GM12891 (cell line): ENCODE measurements at regions not wholly inside any gene's neighbourhood (a gene's known extent, or its start where the extent isn't known, plus 50 kb on each side); places are given as distances from the start of the nearest gene placed in this dataset.
"Not testable (repeated sequence)": the region's sequence is repeated elsewhere in the genome, so short reads cannot be mapped to it uniquely, and the experiment has no call there.

ENCODE experiments used
- DNase-seq: peaks from one replicate; pipeline ENCODE4 v3.0.0; 2011; ENCODE audit warnings: low spot score; ENCODE audit not compliant: insufficient read length
- FAIRE-seq: peaks from 2 replicates; lab custom pipeline; 2011; peaks lifted over from hg19 to GRCh38; lab: Jason Lieb, UNC
- PAX5 ChIP-seq: IDR thresholded peaks from 2 replicates; pipeline ENCODE4 v1.6.1; 2011; ENCODE audit warnings: low read length, moderate library complexity, mild to moderate bottlenecking; ENCODE audit not compliant: insufficient read depth, severe bottlenecking
- POLR2A ChIP-seq: IDR thresholded peaks from 2 replicates; pipeline ENCODE4 v1.6.1; 2011; ENCODE audit warnings: low read depth, low read length, control low read depth
- POLR2AphosphoS5 ChIP-seq: IDR thresholded peaks from 2 replicates; pipeline ENCODE4 v1.6.1; 2011; ENCODE audit warnings: low read depth, low read length, control low read depth
- POU2F2 ChIP-seq: IDR thresholded peaks from 2 replicates; pipeline ENCODE4 v1.6.1; 2011; ENCODE audit warnings: low read depth, mild to moderate bottlenecking, control low read depth, low read length, moderate library complexity
- SPI1 ChIP-seq: IDR thresholded peaks from 2 replicates; pipeline ENCODE4 v1.6.1; 2011; ENCODE audit warnings: low read depth, low read length, control low read depth
- TAF1 ChIP-seq: IDR thresholded peaks from 2 replicates; pipeline ENCODE4 v1.6.1; 2011; ENCODE audit warnings: low read depth, low read length, control low read depth

GRCh38 chr13:90320664-90321063, 1026.8 kb upstream of the MIR17HG start:
- FAIRE-seq, result no peak
- no peak for DNase-seq
- no peak for TF ChIP-seq SPI1
- TF ChIP-seq POLR2A, result no peak

GRCh38 chr13:90321281-90321931, 1026.1 kb upstream of the MIR17HG start:
- DNase-seq (no peak), FAIRE-seq (no peak)
- TF ChIP-seq POLR2AphosphoS5, result no peak
- TF ChIP-seq POU2F2, result no peak
- TF ChIP-seq POLR2A, result no peak
- TF ChIP-seq SPI1, result no peak
- no peak for TF ChIP-seq PAX5
- no peak for TF ChIP-seq TAF1

- no peak for DNase-seq
- FAIRE-seq, result no peak
- TF ChIP-seq TAF1, result no peak
- no peak for TF ChIP-seq POU2F2
- TF ChIP-seq PAX5, result no peak
These were observed 1017.8 kb upstream of the MIR17HG start for GRCh38 chr13:90329641-90330040.

- TF ChIP-seq POLR2AphosphoS5 (no peak), POU2F2 (no peak), SPI1 (no peak), POLR2A (no peak), TAF1 (no peak), PAX5 (no peak)
- FAIRE-seq (no peak), DNase-seq (no peak)
These were observed 1015.5 kb upstream of the MIR17HG start for GRCh38 chr13:90331974-90332373.

GRCh38 chr13:90336507-90336906, 1011.0 kb upstream of the MIR17HG start:
- FAIRE-seq (no peak), DNase-seq (no peak)
- TF ChIP-seq POU2F2 (no peak), TAF1 (no peak), POLR2A (no peak), SPI1 (no peak), PAX5 (no peak), POLR2AphosphoS5 (no peak)

DNA sequence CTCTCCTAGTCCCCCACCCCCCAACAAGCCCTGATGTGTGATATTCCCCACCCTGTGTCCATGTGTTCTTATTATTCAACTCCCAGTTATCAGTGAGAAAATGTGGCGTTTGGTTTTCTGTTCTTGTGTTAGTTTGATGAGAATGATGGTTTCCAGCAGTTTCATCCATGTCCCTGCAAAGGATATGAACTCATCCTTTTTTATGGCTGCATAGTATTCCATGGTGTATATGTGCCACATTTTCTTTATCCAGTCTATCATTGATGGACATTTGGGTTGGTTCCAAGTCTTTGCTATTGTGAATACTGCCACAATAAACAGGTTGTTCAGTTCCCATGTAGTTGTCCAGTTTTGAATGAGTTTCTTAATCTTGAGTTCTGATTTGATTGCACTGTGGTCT, 1006.1 kb upstream of the MIR17HG start:
- not testable (repeated sequence) for FAIRE-seq, DNase-seq

DNA sequence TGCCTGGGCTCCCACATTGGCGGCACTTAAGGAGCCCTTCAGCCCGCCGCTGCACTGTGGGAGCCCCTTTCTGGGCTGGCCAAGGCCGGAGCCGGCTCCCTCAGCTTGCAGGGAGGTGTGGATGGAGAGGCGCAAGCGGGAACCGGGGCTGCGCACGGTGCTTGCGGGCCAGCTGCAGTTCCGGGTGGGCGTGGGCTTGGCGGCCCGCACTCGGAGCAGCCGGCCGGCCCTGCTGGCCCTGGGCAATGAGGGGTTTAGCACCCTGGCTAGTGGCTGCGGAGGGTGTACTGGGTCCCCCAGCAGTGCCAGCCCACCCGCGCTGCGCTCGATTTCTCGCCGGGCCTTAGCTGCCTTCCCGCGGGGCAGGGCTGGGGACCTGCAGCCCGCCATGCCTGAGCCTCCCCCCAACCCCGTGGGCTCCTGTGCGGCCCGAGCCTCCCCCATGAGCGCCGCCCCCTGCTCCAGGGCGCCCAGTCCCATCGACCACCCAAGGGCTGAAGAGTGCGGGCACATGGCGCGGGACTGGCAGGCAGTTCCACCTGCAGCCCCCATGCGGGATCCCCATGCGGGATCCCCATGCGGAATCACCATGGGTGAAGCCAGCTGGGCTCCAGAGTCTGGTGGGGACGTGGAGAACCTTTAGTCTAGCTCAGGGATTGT, 998.9 kb upstream of the MIR17HG start:
- DNase-seq, FAIRE-seq: not testable (repeated sequence)

- DNase-seq, result no peak
- FAIRE-seq, result no peak
These were observed 994.7 kb upstream of the MIR17HG start for GRCh38 chr13:90352763-90353162.

DNA sequence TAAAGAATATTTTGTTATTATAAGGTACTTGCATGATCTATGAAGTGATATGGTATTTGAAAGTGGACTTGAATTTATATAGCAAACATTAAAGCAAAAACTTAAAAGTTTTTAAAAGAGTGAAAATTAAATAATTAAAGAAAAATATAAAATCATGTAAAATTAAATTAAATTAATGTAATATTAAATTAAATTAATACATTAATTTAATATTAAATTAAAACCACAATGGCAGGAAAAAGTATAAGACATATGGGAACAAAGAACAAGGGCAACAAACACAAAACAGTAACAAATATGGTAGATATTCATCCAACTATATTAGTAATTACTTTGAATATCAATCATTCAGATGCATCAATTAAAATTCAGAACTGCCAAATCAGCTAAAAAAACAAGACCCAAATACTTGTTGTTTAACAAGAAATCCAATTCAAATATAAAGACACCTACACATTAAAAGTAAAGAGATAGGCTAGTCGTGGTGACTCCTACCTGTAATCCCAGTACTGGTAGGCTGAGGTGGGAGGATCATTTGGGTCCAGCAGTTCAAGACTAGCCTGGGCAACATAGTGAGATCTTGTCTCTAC, 992.2 kb upstream of the MIR17HG start:
- no peak for TF ChIP-seq PAX5
- TF ChIP-seq SPI1, result no peak
- no peak for TF ChIP-seq POLR2AphosphoS5
- no peak for TF ChIP-seq POLR2A
- no peak for TF ChIP-seq POU2F2
- no peak for TF ChIP-seq TAF1
- DNase-seq (no peak), FAIRE-seq (no peak)

More at GRCh38 chr13:90352763-90353162, 994.7 kb upstream of the MIR17HG start:
- no peak for TF ChIP-seq PAX5
- no peak for TF ChIP-seq POLR2A
- no peak for TF ChIP-seq POU2F2
- no peak for TF ChIP-seq SPI1
- TF ChIP-seq TAF1, result no peak

GRCh38 chr13:90360785-90361184, 986.7 kb upstream of the MIR17HG start:
- TF ChIP-seq POLR2A (no peak), POU2F2 (no peak), TAF1 (no peak), PAX5 (no peak), SPI1 (no peak), POLR2AphosphoS5 (no peak)
- FAIRE-seq, result no peak

DNA sequence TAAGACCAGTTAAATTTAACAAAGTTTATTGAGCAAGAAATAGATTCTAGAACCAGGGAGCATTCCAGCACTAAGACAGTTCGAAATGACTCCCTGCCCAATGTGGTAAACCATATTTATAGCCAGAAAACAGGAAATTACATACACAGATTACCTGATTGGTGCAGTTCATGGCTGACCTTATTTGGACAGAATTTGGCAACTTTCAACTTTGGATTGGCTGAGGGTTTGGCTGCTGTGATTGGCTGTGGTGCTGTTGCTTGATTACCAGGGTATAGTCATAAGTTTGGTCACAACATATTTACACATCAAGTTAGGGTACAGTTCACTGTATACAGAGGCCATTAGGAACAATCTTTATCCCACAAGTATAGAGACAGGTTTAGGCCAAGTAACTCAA, 984.8 kb upstream of the MIR17HG start:
- FAIRE-seq (no peak), DNase-seq (no peak)
- TF ChIP-seq POLR2AphosphoS5 (no peak), TAF1 (no peak), PAX5 (no peak)

More at GRCh38 chr13:90360785-90361184, 986.7 kb upstream of the MIR17HG start:
- no peak for DNase-seq
